GM19043 (cell line): ENCODE measurements at regions not wholly inside any gene's neighbourhood (a gene's known extent, or its start where the extent isn't known, plus 50 kb on each side); places are given as distances from the start of the nearest gene placed in this dataset.
"Not testable (repeated sequence)": the region's sequence is repeated elsewhere in the genome, so short reads cannot be mapped to it uniquely, and the experiment has no call there.

ENCODE experiments used
- ATAC-seq: cut with Tn5 transposase; IDR thresholded peaks from one replicate; pipeline ENCODE4 v1.9.1; 2021; ENCODE audit warnings: low read depth; ENCODE audit not compliant: unreplicated experiment

- ATAC-seq, result no peak
Observed at GRCh38 chr1:196005426-196005825, 602.8 kb downstream of the KCNT2 start.

- not testable (repeated sequence) for ATAC-seq
Observed at GRCh38 chr1:196004388-196004787, 603.9 kb downstream of the KCNT2 start.

GRCh38 chr1:196002906-196003305 is 605.3 kb downstream of the KCNT2 start:
- no peak for ATAC-seq

- not testable (repeated sequence) for ATAC-seq
Observed at GRCh38 chr1:196002296-196002695, 605.9 kb downstream of the KCNT2 start.

- ATAC-seq, result no peak
Observed at GRCh38 chr1:196001188-196001587, 607.1 kb downstream of the KCNT2 start.

- no peak for ATAC-seq
Observed at GRCh38 chr1:195999022-195999421, 609.2 kb downstream of the KCNT2 start.

GRCh38 chr1:195981448-195982139 is 626.6 kb downstream of the KCNT2 start:
- ATAC-seq, result no peak

- no peak for ATAC-seq
Observed at GRCh38 chr1:195979646-195980045, 628.6 kb downstream of the KCNT2 start.

- ATAC-seq, result no peak
Observed at GRCh38 chr1:195973311-195973904, 634.8 kb downstream of the KCNT2 start.

GRCh38 chr1:195971589-195971988 is 636.7 kb downstream of the KCNT2 start:
- ATAC-seq, result no peak

GRCh38 chr1:195970209-195970608 is 638.0 kb downstream of the KCNT2 start:
- no peak for ATAC-seq

- no peak for ATAC-seq
Observed at GRCh38 chr1:195965475-195965874, 642.8 kb downstream of the KCNT2 start.

- no peak for ATAC-seq
Observed at GRCh38 chr1:195965036-195965435, 643.2 kb downstream of the KCNT2 start.

- no peak for ATAC-seq
Observed at GRCh38 chr1:195964516-195964915, 643.7 kb downstream of the KCNT2 start.

GRCh38 chr1:195962051-195962450 is 646.2 kb downstream of the KCNT2 start:
- no peak for ATAC-seq

- ATAC-seq, result no peak
Observed at GRCh38 chr1:195960580-195960979, 647.7 kb downstream of the KCNT2 start.

- no peak for ATAC-seq
Observed at GRCh38 chr1:195958131-195958530, 650.1 kb downstream of the KCNT2 start.

GRCh38 chr1:195956845-195957244 is 651.4 kb downstream of the KCNT2 start:
- ATAC-seq, result no peak

- no peak for ATAC-seq
Observed at GRCh38 chr1:195954848-195955247, 653.4 kb downstream of the KCNT2 start.

GRCh38 chr1:195951313-195951712 is 656.9 kb downstream of the KCNT2 start:
- no peak for ATAC-seq

- no peak for ATAC-seq
Observed at GRCh38 chr1:195948123-195948895, 659.9 kb downstream of the KCNT2 start.

GRCh38 chr1:195946500-195946899 is 661.7 kb downstream of the KCNT2 start:
- no peak for ATAC-seq
